Muscle of leg (tissue), 3 donors: ENCODE measurements at regions not wholly inside any gene's neighbourhood (a gene's known extent, or its start where the extent isn't known, plus 50 kb on each side); places are given as distances from the start of the nearest gene placed in this dataset.

Experiments used
- DNase-seq: peaks from one replicate; pipeline ENCODE4 v3.0.0; 2013
- H3K27ac ChIP-seq: one replicate; pipeline ENCODE4 v1.5.1; 2013; ENCODE audit warnings: mild to moderate bottlenecking, low read length, control low read depth
- H3K27me3 ChIP-seq: one replicate; pipeline ENCODE4 v1.6.1; 2013; ENCODE audit warnings: low read length; ENCODE audit not compliant: control insufficient read depth, insufficient read depth
- H3K36me3 ChIP-seq: one replicate; pipeline ENCODE4 v1.6.1; 2013; ENCODE audit warnings: low read length; ENCODE audit not compliant: control insufficient read depth, insufficient read depth
- H3K4me1 ChIP-seq: one replicate; pipeline ENCODE4 v1.6.1; 2013; ENCODE audit warnings: low read length; ENCODE audit not compliant: control insufficient read depth, insufficient read depth
- H3K4me3 ChIP-seq: one replicate; pipeline ENCODE4 v1.5.1; 2013; ENCODE audit warnings: low read length, control low read depth
- H3K9me3 ChIP-seq: replicated peaks from 2 replicates; pipeline ENCODE4 v1.6.1; 2013; ENCODE audit warnings: low read depth, low read length; ENCODE audit not compliant: control insufficient read depth
- WGBS: methylation state at CpG from one replicate; pipeline ENCODE4 v1.1.5; 2013; ENCODE audit warnings: missing lambda C conversion rate; ENCODE audit not compliant: insufficient coverage; 5-methylcytosine and 5-hydroxymethylcytosine counted together

GRCh38 chr17:34699181-34699580 is 119.8 kb downstream of the TMEM132E start:
- no peak overlapping the region for H3K27ac ChIP-seq
- no peaks in the 10 kb centered on the region for H3K9me3 ChIP-seq
- no peak overlapping the region for H3K4me3 ChIP-seq
- H3K27me3 ChIP-seq = no peaks in the 10 kb centered on the region
- no peaks in the 10 kb centered on the region for H3K36me3 ChIP-seq
- H3K4me1 ChIP-seq = no peaks in the 10 kb centered on the region
- WGBS = no CpG with 5 or more reads among the region's 4 CpGs
- no peak for DNase-seq

- DNase-seq = no peak
- WGBS = no CpG with 5 or more reads among the region's 1 CpG
- no peaks in the 10 kb centered on the region for H3K36me3 ChIP-seq
- no peaks in the 10 kb centered on the region for H3K4me1 ChIP-seq
- H3K27ac ChIP-seq = no peak overlapping the region
- no peaks in the 10 kb centered on the region for H3K27me3 ChIP-seq
- H3K4me3 ChIP-seq = no peak overlapping the region
- H3K9me3 ChIP-seq = no peaks in the 10 kb centered on the region
Observed at GRCh38 chr17:34692920-34693319, 113.5 kb downstream of the TMEM132E start.
